Stimulated activated CD4-positive, alpha-beta T cell treated with anti-CD3 and anti-CD28 coated beads, Interleukin-2, amount 100 ng/mL, for 24 hours (primary cell): ENCODE measurements at regions not wholly inside any gene's neighbourhood (a gene's known extent, or its start where the extent isn't known, plus 50 kb on each side); places are given as distances from the start of the nearest gene placed in this dataset.

Experiments used
- DNase-seq, 2 donors: peaks; one replicate each; pipeline ENCODE4 v3.0.0-alpha.2; 2020

- DNase-seq = peak; percentile 38 to 63
Measured at GRCh38 chr7:142319970-142320369, 62.1 kb upstream of the PRSS58 start.

- no peak for DNase-seq
Measured at GRCh38 chr7:142314281-142314680, 56.4 kb upstream of the PRSS58 start.

GRCh38 chr7:142313528-142313927 lies 55.7 kb upstream of the PRSS58 start:
- no peak for DNase-seq

- DNase-seq = no peak
Measured at GRCh38 chr7:142311876-142312275, 54.0 kb upstream of the PRSS58 start.

GRCh38 chr7:142308918-142309317 lies 51.1 kb upstream of the PRSS58 start:
- no peak for DNase-seq

- no peak for DNase-seq
Measured at GRCh38 chr7:142308326-142308725, 50.5 kb upstream of the PRSS58 start.
